ENCODE measurements at regions not wholly inside any gene's neighbourhood (a gene's known extent, or its start where the extent isn't known, plus 50 kb on each side); places are given as distances from the start of the nearest gene placed in this dataset.
"Not testable (repeated sequence)": the region's sequence is repeated elsewhere in the genome, so short reads cannot be mapped to it uniquely, and the experiment has no call there.

DNA sequence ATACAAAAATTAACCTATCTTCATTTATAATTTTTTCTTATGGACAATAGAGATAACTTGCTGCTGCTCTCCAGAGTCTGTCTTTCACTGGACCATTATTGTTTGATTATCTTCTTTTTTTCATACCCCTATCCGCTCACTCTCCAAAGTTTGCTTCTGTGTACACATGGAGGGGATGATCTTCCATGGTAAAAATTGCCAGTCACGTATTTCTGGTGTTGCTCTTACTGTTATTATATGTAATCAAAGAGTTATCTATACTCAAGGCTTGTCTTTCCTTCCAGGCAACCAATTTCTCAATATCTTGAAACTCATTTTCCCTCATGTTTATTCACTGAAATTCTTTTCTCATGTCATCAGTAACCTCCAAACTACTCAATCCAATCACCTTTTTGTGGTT, 817.8 kb upstream of the NECTIN3 start:
- no peak for DNase-seq

- no peak for DNase-seq
Observed at GRCh38 chr3:110254591-110254990, 817.0 kb upstream of the NECTIN3 start.

GRCh38 chr3:110261141-110261540, 810.5 kb upstream of the NECTIN3 start:
- no peak for DNase-seq

DNA sequence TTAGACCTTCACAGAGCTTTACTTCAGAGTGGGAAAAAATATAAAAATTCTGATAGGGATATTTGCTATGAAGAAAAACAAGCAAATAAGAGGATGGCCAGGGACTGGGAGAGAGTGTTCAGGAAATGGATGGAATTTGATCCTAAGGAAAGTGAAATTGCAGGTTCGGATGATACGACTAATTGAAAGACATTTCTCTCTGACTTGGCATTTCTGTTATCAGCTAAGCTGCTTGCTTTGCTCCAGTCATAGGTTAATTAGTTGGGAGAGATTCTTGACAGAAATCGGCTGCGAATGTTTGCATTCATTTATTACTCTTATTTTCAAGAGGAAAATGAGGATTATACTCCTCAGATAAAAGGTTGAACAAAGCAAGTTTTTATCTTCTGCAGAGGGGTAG, 808.7 kb upstream of the NECTIN3 start:
- no peak for DNase-seq

DNA sequence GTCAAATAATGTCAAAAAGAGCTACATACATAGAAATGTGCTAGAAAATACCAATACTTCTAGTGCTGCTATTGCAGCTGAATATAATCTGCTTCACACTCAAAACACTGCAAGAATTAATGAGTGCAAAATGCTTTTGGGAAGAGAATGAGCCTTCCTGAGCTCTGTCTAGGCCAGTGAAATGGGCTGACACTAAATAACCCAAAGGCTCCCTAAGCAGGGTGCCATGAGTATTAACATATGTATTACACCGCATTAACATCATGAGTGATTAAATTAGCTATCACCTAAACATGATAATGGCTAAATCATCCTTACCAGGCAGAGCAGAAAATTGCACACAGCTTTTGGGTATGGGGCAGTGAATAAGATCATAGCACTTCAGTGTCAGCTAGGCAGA, 806.3 kb upstream of the NECTIN3 start:
- no peak for DNase-seq

- DNase-seq = no peak
Observed at GRCh38 chr3:110267304-110267845, 804.2 kb upstream of the NECTIN3 start.

GRCh38 chr3:110272525-110272924, 799.1 kb upstream of the NECTIN3 start:
- DNase-seq = no peak

DNA sequence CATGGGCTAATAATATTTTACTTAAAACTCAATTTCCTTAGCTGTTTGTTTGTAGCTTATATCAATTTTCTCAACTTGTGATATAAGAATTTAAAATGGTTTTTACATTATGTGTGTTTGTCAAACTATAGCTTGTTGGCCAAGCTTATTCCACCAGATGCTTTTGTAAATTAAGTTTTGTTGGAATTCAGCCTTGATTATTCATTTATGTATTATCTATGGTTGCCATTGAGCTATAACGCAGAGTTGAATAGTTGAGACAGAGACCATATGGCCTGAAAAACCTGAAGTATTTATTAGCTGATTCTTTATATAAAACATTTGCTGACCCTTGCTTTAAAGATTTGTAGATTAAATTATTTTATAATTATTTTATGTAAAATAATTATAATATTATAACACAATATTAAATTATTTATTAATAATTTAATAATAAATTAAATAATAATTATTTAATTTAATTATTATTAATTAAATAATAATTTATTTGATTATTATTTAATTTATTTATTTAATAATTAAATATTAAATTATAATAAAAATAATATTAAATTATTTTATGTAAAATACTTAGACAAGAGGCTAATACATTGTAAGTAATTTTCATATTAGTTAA, 779.6 kb upstream of the NECTIN3 start:
- no peak for DNase-seq

- DNase-seq = no peak
Observed at GRCh38 chr3:110293660-110294059, 778.0 kb upstream of the NECTIN3 start.

GRCh38 chr3:110296885-110297284, 774.7 kb upstream of the NECTIN3 start:
- no peak for DNase-seq

- no peak for DNase-seq
Observed at GRCh38 chr3:110301781-110302180, 769.8 kb upstream of the NECTIN3 start.

DNA sequence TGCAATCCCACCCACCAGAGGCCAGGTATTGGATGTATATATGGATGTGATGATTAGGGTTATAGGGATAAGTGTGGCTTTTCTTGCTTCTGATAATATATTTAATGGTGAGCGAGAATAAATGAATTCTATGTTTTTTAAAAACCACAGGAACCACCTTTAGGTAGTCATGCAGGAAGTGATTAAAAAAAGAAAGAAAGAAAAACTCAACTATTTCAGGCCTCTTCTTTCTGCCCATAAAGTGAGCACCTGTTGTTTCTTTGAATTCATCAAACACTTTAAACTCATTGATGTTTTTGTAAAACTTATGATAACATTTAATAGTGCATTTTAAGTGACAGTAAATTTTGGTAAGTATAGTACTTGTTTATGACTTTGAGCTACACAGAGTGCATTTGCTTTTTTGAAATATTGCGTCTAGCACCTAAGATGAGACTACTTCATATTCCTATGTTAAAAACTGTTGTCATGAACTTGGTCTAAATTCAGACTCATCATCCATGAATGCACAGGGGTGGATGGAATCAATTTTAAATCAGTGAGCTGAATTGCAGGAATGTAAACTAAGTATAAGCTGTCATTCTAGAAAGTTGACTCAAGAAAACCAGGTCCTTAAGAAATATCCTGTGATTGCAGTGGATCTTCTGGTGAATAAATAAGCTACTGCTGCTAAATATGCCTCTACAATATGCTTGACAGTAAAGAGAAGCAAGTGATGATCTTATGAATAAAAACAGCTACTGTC, 764.4 kb upstream of the NECTIN3 start:
- DNase-seq = no peak

DNA sequence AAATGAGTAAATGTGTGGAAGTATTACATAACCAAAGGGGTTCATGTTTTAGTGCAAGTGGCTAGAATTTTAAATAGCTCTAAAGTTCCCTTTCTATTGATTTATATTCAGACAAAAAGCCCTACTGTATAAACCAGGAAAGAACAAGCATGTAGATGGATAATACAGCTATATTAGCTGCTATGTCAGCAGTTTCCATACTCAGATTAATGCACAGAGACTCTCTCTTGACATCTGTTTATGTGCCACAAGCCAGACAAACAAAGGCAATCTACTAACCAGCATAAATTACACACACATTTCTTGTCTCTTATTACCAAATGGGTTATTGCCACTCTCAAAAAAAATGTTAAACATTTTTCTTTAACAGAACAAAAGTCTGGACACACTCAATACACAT, 760.1 kb upstream of the NECTIN3 start:
- no peak for DNase-seq

DNA sequence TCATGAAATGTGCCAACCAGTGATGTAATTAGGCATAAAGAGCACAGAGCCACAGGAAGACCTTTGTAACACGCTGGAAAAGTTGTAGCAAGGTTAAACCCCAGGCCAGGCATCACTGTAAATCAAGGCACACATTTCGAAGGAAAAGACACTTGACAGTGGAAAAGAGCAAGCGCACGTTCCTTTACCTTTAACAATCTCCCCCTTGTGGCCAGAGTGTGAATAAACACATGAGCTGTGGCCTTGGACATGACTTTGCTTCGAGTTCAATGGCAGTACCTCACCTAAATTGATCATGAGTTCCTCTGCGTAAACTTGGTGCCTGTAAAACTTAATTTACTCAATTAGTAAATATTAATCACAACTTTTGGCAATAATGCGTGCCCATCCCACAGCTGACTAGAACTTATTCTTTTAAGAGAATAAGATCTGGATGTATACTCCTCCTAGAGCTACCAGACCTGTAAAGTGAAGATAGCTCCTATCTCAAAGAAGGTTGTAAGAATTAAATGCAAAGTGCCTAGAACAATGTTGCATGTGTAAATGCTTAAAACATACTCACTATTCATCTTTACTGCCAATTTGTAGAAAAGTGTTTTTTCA, 757.0 kb upstream of the NECTIN3 start:
- DNase-seq = peak; percentile 44

DNA sequence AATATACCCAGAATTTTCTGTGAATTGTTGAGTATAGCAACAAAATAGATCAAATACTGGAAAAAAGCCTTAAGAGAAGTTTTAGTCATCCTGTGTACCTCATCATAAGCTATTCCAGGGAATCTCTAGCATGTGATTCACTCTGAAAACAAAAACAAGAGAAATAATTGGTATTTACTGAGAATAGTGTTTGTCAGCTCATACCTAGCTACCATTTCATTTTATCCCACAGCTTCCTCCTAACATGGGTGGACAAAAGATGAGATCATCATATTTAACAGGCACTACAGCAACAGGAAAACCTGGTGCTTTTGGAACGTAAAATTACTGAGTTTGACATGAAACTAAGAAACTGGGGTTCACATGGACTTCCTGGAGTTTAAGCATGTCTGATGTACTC, 753.5 kb upstream of the NECTIN3 start:
- no peak for DNase-seq

DNA sequence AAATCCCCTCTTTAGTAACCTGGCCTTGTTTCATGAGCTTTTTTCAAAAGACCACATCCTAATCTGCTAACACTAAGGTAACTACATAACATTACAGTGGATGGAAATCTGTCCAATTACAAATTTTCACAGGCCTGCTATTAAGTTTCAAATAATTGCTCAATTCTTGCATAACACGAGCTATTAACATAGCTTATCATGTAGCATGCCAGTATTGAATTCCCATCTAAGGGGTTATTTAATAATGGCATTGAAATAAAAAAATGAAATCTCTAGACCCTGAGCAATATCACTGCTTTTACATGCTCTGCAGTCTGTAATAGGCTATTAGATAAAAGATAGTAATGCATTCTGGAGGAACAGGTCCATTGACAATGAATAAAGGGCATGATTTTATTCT, 748.3 kb upstream of the NECTIN3 start:
- no peak for DNase-seq

DNA sequence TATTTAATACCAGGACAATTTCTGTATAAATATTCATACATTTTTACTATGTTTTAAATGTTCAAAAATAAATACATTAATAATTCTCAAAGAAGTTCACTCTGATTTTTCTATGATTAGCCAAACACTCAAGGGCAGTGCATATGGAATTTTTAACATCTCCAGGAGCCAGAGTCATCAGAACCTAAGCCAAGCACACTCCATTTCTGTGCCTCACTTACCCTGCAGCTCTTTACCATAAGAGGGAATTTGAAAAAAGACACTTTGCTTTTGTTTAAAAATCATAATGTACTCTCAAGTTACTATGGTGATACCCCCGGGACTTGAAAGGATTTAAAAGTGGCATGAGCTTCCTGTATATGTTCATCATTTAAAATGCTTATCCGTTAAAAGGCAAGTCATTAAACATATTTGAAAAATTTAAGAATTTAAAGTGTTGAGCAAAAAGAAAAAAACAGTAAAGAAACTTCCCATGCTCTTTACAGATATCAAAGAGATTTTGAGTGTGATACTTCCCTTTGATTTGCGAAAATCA, 747.4 kb upstream of the NECTIN3 start:
- no peak for DNase-seq

DNA sequence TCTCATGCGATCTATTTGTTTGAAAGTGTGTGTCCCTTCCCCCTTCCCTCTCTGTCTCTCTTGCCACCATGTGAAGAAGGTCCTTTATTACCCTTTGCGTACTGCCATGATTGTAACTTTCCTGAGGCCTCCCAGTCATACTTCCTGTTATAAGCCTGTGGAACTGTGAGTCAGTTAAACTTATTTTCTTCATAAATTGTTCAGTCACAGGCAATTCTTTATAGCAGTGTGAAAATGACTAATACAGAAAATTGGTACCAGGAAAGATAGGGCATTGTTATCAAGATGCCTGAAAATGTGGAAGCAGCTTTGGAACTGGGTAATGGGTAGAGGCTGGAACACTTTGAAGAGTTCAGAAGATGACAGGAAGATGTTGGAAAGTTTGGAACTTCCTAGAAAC, 743.7 kb upstream of the NECTIN3 start:
- DNase-seq = no peak

- not testable (repeated sequence) for DNase-seq
Observed at GRCh38 chr3:110331562-110331961, 740.1 kb upstream of the NECTIN3 start.

GRCh38 chr3:110332629-110333028, 739.0 kb upstream of the NECTIN3 start:
- DNase-seq = no peak

DNA sequence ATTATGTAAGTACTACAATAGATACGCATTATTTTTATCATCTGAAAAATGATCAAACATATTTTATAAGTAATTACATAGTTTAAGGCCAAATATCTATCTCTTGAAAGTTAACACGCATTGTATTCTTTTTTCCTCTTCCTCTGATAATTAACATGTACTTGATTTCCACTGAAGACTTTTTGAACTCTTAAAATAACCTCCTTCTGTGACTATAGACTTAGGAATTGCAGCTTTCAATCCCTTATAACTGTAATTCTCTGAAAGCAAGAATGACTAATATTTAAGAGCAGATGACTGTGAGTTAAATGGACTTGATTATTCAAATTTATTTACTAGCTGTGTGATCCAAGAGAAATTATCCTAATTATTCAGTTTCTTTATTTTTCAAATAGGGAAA, 730.6 kb upstream of the NECTIN3 start:
- no peak for DNase-seq

DNA sequence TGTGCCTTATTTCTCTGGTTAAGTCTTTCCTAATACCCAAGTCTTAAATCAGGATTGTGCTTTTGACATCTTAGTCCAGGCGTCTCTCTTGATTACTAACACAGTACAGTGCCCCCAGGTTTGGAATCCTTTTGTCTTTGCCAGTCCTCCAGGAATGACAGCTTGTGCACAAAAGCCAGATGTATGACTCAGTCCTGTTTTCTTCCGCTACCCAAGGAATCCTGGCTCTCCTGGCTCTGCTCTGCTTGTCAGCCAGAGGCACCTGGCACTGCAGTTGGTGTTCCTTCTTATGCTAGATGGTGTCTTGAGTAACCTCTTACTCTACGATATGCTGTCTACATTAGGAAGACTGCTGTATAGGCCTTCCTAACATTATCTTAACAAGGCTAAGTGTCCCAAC, 728.2 kb upstream of the NECTIN3 start:
- DNase-seq = no peak

- no peak for DNase-seq
Observed at GRCh38 chr3:110343945-110344344, 727.7 kb upstream of the NECTIN3 start.

DNA sequence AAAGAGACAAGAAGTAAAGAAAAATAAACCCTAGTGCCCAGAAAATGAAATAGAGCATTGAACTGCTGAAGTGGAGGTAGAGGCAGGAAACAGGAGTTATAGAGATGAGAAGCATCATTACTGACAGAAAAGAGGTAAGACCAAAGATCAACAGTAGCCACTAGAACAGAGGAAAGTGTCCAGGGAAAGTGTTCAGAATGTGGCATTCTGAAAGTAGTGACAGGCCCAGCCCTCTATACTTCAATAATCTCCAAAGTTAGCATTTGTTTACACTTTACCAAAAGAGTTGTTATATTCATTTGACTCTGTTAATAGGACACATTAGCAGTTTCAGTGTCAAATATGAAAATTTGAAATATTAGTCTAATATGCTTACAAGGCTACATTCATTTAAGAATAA, 727.1 kb upstream of the NECTIN3 start:
- no peak for DNase-seq
